HG02588 (cell line): ENCODE measurements at regions not wholly inside any gene's neighbourhood (a gene's known extent, or its start where the extent isn't known, plus 50 kb on each side); places are given as distances from the start of the nearest gene placed in this dataset.

ENCODE experiments used
- ATAC-seq: cut with Tn5 transposase; IDR thresholded peaks from one replicate; pipeline ENCODE4 v1.9.1; 2021; ENCODE audit warnings: mild to moderate bottlenecking, moderate library complexity; ENCODE audit not compliant: unreplicated experiment

DNA sequence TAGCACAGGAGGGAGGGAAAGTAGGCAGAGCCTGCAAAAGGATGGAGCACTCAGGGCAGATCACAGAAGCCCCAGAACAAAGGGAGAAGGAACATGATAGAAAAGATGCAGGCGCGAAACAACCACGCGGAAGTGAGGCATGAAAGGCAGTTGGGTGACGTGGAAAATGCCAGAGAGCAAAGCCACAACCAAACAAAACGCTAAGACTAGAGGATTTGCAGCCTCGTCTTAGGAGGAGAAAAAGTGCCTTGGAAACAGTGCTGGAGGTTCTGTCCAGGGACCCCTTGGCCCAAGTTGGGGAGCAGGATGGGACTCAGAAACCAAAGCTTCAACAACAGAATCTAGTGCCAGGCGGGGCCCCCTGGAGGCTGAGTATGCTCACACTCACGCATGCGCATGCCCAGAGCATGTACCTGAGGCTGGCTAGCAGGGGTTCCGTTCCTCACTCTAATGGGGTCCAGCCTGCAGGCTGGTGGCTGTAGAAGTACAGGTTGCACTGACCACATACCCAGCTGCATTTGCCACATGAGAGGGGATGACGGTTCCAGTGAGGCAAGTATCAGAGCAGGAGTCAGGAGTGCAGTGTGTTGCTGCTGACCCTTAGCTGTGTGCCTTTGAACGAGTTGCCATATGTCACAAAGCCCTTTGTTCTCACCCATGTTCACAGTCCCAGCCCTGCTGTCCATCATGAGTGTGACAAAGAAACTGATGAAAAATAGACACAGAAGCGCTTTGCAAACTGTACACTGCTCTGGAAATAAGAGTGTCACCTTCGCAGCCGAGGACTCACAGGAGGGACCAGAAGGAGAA is 568.6 kb upstream of the CADM1 start:
- ATAC-seq: no peak

DNA sequence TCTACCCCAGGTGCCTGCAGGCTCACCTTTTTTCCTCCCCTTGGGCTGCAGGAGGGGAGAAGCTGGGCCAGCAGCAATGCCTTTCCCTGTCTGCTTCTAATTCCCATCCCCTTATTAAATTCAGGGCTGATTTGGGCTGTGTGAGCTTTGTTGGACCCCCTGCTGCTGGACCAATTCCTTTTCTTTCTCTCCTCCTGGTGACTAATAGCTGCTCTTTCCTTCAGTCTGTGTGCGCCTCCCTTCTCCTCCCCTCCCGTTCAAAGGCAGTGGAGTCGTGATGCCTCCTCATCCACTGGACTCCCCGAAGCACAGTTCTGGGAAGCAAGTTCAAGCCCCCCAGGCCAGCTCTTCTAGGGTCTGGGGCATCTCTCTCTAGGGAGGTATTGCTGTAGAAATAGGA is 567.9 kb upstream of the CADM1 start:
- no peak for ATAC-seq

DNA sequence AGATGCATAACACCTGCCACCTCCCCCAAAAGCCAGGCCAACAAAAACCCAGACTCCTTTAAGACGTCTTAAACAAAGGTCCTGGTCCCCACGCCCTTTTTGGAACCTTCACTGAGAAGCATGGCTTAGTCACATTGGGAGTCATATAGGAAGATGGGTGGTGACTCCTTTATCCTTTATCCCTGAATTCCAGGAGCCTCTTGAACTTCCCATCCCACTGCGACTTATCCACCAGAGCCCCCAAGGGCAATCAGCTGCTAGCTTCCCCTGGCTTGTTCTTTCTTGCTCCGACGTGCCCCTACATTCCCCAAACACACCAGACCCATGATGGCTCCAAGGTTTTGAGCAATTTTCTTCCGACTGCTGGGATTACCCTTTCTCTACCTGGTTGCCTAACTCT is 567.0 kb upstream of the CADM1 start:
- no peak for ATAC-seq

DNA sequence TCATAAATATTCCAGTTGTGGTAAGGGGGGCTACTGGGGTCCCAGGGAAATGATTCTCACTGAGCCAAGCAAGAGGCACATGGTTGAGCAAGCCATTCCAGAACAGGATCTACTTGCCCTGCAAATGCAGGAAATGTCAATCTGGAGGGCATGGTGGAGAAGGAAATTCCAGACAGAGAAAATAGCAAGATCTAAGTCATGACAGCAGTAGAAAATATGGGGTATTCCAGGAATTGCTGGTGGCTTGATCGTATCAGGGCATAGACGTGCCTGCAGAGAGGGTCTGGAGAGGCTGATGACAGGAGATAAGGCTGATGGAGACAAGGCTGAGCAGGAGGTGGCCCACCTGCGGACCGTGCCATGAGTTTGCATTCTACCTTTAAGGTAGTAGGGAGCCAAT is 566.3 kb upstream of the CADM1 start:
- ATAC-seq: no peak

DNA sequence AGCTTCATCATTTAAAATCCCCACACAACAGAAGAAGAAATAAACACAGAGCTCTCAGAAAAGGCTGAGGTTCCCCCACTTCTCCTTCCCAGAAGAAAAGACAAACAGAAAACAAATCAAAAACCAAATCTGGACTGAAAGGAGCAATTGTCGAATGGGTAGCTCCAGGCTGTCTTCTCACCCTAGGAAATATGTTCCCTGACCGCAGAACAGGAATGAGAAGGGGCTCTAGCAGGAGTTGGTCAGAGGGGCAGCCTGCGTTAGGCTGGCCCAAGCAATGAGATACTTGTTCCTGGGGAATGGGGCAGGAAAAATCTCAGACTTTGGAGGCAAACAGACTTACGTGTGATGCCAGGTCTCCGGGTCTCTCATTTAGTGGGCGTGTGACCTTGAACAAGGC is 562.6 kb upstream of the CADM1 start:
- ATAC-seq: no peak

DNA sequence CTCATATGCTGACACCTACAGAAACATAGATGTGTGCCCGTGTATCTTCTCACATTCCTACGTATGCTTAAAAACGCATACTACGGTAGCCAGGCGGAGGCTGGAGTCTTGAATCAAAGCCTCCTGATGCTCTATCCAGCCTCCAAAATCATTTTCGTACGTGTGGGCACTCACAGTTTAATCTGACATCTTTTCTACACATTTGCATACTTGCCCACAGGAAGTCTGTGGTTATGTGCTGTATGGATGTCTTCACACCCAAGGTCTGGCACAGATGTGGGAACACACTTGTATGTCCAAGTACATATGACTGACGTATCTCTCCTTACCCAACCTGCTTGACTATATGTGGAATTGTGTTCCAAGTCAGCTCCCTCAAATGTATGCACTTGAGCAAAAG is 561.8 kb upstream of the CADM1 start:
- ATAC-seq: no peak

DNA sequence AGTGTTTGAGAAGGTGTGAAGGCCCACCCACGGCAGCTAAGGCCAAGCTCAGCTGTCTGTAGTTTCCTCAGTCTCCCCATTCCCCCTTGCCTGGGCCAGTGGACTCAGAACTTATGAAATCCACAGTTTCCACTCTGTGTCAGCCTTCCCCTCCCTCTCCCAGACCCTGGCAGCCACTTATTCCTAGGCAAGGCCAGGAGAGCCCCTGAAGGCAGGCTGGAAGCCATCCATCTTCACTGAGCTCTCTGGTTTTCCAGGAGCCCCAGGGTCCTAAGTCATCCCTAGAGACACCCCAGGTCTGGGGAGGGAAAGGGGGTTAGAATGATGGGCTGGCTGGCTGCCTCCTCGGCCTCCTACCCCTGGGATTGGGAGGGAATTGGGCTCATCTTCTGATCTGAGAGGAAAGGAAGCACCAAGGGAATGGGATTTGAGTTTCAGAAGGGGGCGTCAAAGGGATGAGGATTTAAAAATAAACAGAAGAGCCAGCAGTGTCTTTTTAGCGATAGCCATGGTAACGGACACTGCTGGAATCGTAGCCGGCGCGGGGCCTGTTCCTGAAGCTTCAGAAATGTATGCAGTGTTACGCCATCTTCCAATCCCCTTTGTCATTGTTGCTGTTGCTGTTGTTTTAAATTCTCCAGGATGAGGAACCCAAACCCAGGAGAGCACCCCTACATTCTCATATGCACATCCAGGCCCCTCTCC is 561.1 kb upstream of the CADM1 start:
- ATAC-seq: no peak

DNA sequence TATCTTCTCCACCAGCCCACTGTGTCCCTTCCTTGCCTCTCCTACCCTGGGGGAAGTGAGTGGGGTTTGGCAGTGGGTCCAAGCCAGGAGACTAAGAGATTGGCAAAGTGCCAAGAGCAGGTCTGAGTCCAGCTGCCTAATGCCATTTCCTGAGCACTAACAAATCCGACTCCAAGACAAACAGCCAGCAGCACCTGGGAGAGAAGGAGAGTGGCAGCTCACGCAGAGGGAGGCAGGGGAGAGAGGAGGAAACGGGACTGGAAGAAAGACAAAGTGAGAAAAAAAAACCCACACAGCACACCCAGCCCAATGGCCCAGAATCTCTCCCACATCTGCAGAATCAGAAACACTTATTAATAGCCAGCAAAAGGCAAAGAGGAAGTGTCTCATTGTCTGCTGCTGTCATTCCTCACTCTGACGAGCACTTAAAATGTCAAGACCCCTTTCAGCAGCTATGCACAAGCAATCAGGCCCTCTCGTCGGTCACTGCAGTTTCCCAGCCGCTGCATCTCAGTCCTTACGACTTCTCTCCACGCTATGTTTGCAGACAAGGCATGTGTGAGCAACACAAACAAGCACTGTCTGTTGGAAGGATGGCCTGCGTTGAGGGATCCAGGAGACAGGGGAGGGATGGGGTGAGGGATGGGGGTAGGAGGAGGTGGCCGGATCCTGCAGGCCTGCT is 558.4 kb upstream of the CADM1 start:
- ATAC-seq: no peak

DNA sequence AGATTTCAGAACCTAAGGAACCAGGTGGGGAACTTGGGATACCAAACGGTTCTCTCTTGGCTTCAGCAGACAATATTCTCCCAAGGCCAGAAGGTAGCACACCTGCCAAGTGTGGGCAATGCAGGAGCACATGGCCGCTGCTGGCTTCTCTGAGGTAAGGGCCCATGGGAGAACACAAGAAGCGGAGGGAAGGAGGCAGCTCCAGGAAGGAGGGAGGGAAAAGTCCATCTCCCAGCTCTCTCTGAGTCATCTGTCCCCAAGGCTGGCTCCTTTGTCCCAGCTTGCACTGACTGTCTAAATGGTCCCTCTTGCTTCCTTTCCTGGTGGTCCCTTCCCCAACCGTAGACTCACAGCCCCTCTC is 557.9 kb upstream of the CADM1 start:
- no peak for ATAC-seq

DNA sequence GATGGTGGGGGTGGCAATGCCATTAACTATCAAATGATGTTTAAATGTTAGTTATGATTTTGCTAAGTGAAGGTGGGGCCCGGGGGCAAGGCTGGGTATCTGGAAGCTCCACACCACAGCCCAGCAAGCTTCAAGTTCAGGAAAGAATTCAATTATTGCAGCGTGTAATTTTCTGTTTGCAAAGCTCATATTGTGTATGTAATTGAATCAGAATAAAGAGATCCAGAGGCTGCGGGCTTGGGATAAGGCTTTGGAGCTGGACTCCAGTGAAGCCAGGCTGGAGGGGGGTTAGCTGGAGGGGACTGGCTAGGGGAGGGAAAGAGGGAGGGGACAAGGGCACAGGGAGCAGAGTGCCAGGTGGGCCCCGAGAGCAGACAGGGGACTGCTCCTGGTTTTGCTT is 557.1 kb upstream of the CADM1 start:
- ATAC-seq: no peak

DNA sequence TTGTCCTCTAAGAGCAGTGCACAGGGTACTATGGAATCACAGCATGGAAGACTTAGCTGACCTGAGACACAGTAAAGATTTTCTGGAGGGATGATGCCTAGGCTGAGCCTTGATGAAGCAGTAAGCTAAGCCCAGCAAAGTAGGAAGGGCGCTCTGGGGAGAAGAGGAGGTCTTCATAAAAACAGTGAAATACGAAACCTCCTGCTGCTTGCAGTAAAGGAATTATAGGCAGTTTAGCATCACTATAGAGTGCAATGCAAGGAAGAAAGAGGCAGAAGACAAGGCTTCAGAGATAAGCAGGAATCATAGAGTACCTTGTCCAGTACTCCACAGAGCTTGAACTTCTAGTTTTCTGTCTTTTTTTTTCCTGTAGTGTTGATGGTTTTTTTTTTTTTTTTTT is 555.7 kb upstream of the CADM1 start:
- ATAC-seq: no peak

DNA sequence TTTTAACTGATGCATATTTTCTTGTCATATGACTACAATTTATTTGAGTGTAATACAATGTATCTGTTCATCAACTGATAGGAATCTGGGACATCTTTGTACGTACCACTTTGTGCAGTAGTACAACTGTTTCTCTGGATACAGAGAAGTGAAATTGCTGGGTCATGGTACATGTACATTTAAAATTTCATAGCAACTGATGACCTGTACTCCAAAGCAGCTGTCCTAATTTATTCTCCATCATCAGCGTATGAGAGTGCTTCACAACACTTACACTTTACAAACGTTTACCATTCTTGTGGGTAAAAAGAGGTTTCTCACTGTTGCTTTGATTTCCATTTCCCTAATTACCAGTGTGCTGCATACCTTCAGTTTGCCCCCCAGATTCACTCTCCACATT is 552.8 kb upstream of the CADM1 start:
- ATAC-seq: no peak

DNA sequence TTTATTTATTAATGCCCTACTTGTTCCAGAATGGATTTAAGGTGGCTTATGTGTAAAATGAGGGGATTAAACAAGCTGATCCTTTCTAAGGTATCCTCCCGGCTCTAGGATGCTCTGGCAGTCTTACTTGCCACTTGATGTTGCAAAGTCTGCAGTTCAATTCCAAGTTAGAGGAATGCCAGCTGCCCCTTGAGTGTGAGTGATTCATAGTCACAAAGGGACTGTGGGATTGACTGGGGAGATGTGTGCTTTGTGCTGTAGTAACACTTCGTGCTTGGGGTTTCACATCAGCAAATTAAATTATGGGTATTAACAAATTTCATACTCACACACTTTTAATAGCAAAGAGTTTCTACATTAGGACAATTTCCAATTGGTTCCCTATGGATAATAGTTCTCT is 550.8 kb upstream of the CADM1 start:
- no peak for ATAC-seq

DNA sequence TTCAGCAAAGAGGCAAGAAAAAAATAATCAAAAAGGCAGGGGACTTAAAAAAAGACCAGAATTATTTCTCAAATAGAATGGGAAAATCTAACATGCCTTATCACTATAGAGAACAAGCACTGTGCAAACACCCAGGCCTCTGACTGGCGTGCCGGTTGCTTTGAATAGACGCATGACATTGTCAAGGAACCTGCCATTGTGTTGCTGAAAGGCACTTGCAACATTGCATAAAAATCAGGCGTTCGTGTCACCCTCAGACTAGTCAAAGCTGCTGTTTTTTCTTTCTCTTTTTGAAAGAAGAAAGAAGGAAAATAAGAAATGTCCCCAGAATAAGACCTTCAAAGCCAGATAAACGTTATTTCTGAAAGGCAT is 549.3 kb upstream of the CADM1 start:
- ATAC-seq: no peak

DNA sequence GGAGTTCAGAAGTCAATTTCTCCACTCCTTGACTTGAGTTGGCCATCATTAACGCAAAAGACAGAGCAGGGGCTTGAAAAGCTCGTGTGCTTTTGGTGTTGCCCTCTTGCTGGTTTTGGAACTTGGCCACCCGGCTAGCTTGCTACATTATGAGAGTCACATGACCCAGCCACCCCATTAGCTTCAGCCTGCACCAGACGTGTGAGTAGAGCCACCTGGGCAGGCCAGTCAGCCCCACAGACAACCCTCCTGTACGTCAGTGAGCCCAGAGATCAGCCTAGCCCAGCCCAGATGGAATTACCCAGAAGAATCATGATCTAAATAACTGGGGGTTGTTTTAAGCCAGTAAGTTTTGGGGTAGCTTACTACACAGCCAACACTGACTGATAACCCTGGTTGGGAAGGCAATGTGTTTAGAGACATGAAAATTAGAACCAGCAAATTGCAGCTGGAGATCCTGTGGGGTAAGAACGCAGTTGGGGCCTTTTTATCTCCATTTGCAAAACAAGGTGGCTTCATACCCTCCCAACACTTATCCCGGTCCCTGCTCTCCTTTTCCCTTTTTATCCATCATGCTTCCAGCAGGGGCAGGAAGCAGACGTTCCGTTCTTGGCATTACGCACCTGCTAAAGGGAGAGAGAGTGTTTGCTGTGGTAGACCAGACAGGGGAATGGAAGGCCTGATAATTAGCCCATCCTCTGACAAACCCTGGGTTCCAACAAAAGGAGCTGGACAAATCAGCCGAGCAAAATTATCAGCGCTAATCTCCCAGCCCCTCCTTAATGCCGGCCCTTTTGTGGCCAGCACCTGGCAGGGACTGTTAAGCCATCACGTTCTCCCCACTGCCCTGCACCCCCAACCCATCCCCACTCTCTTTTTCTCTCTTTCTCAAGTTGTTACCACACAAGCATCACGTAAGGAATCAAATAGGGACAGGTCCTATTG is 548.7 kb upstream of the CADM1 start:
- ATAC-seq: no peak

DNA sequence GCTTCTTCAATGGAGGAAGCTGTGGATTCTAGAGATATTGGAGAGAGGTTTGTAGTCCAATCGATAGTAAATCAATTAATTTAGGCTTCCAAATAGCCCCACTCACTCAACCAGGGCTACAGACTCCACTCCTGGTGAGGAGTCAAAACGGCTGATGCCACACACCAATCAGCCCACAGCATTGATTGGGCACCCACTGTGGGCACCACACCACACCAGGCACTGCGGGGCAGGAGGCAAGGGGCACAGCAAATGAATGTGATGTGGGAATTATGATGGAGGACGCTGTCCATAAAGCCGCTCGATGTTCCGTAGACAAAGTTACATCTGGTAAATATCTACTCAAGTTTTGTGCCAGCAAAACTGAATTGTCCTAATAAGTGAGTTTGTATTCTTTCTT is 547.3 kb upstream of the CADM1 start:
- ATAC-seq: no peak

DNA sequence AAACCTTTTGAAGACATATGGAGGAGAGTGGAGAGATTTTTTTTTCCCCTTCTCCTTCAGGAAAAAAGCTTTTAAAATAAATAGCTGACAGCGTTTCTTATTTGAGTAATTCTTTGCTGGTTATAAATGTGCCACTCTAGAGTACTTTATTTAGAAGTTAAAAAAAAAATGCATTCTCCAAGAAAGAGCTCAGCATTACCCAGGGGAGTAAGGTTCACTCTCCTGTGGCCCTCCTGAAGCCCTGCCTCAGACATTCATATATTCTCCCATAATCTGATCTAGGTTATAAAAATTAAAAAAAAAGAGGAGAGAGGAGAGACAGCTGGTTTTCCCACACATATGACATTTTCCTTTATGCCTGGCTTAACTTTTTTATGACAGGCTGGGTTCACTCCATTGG is 545.2 kb upstream of the CADM1 start:
- no peak for ATAC-seq

DNA sequence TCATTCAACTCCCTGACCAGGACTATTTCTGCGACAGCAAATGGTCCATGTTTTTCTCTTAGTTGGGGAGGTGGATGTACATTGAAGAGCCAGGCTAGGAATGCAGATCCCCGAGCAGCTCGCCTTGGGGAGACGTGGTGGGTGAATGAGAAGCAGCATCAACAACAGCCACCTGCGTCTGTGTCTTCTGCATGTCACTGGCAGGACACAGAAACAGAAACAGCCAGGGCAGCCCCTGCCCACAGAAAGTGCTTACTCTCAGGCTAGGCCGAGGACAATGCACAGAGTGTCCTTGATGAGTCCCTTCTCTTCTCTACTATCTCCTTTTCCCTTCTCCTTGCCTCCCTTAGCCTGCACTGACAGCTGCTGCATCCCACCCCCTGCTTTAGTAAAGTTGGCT is 541.9 kb upstream of the CADM1 start:
- no peak for ATAC-seq

DNA sequence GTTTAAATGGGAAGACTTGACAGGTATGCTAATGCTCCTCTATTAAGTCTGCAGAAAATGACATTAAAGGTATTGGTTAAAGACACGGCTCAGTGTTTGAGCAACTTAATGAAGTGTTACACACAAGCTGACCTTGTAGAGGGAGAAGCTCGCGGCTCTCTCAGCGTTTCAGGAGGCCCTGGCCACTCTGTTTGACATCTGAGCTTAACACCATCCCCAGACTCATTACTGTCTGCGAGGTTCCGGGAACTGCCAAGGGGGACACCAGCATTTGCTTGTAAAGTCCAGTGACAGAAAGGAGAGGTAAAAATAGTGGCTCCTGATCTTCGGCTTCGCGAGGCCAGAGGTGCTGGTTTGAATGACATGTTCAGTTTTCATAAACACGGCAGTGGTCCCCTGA is 540.7 kb upstream of the CADM1 start:
- ATAC-seq: no peak

DNA sequence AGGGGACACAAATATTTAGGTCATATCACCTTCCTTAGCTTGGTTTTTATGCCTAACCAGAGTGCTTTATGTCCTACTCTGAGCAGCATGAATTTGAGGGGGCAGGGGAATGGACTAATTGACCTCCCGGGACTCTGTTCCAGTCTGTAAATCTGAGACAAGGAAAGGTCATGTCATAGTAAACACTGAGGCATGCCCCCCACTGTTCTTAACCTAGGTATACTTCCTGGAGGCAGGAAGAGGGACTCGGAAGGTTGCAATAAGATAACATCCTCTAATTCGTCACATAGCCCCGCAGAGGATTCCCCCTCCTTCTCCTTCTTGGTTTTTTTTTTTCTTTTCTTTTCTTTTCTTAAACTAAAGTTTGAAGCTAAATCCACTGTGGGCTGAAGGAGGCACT is 540.3 kb upstream of the CADM1 start:
- no peak for ATAC-seq

DNA sequence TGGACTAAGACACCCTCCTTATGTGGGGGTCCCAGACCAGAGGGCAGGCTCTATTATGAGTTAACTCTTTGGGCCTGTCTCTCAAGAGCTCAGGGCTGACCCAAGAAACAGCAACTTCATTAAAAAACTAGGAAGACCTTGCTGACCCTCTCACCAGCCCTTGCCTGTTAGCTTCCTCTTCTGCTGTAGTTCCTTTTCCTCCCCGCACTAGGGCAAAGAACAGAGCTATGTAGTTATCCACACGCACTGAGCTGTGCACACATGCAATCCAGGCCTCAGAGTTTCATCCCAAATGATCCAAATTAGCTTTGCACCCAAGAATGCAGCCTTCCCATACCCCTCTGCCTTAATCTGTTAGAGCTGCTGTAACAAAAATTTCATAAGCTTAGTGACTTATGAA is 539.6 kb upstream of the CADM1 start:
- ATAC-seq: no peak
